HCT116 (cell line): ENCODE measurements at regions not wholly inside any gene's neighbourhood (a gene's known extent, or its start where the extent isn't known, plus 50 kb on each side); places are given as distances from the start of the nearest gene placed in this dataset.

Source experiments
- CBX3 ChIP-seq: IDR thresholded peaks from 2 replicates; pipeline ENCODE4 v1.6.1; 2012; ENCODE audit warnings: low read depth
- EGR1 ChIP-seq: IDR thresholded peaks from 2 replicates; pipeline ENCODE4 v1.6.1; 2012; ENCODE audit warnings: low read depth
- EZH2 ChIP-seq: fragments of 200-600 bp; sonication (generic); IDR thresholded peaks from 2 replicates; pipeline ENCODE4 v1.6.1; 2017; ENCODE audit warnings: antibody characterized with exemption, mixed run types
- EZH2phosphoT487 ChIP-seq: fragments of 200-600 bp; IDR thresholded peaks from 2 replicates; pipeline ENCODE4 v1.6.1; 2018; ENCODE audit warnings: antibody characterized with exemption, borderline replicate concordance
- JUND ChIP-seq: IDR thresholded peaks from 2 replicates; pipeline ENCODE4 v1.6.1; 2012
- POLR2A ChIP-seq: IDR thresholded peaks from 2 replicates; pipeline ENCODE4 v1.7.0; 2011; ENCODE audit warnings: borderline replicate concordance; ENCODE audit not compliant: insufficient read depth, insufficient read length; ENCODE audit errors: extremely low read depth
- POLR2AphosphoS5 ChIP-seq: IDR thresholded peaks from 2 replicates; pipeline ENCODE4 v1.6.1; 2011; ENCODE audit warnings: mild to moderate bottlenecking, low read depth, low read length, moderate library complexity
- RAD21 ChIP-seq: IDR thresholded peaks from 2 replicates; pipeline ENCODE4 v1.6.1; 2012; ENCODE audit warnings: low read depth, mild to moderate bottlenecking
- ZNF274 ChIP-seq: fragments of 200-500 bp; sonication (Bioruptor generic); IDR thresholded peaks from 2 replicates; pipeline ENCODE4 v1.6.1; 2014; ENCODE audit warnings: mild to moderate bottlenecking, low read depth, low read length, inconsistent platforms
- TF ChIP-seq, protein P1 (sequence below), 3 experiments: fragments of 200-600 bp in 1 of 3; sonication (generic) in 1 of 3; IDR thresholded peaks in 2 of 3; conservative IDR thresholded peaks in 1 of 3; 2 replicates each; pipeline ENCODE4 v1.5.1; 2012 to 2017; ENCODE audit warnings: low read depth in 2 of 3, low read length in 2 of 3, antibody characterized with exemption in 1 of 3, borderline replicate concordance in 1 of 3, control low read depth in 1 of 3, mild to moderate bottlenecking in 1 of 3, mixed read lengths in 1 of 3, mixed run types in 1 of 3, moderate library complexity in 1 of 3; ENCODE audit not compliant: insufficient read depth in 1 of 3
- TF ChIP-seq, protein P2 (sequence below): IDR thresholded peaks from 2 replicates; pipeline ENCODE4 v1.6.1; 2012
- TF ChIP-seq, protein P3 (sequence below): IDR thresholded peaks from 2 replicates; pipeline ENCODE4 v1.6.1; 2012; ENCODE audit warnings: low read depth
- TF ChIP-seq, protein P4 (sequence below): IDR thresholded peaks from 2 replicates; pipeline ENCODE4 v1.6.1; 2011; ENCODE audit warnings: mild to moderate bottlenecking, low read length, moderate library complexity; ENCODE audit not compliant: insufficient replicate concordance; ENCODE audit errors: extremely low read depth
- TF ChIP-seq, protein P5 (sequence below): IDR thresholded peaks from 2 replicates; pipeline ENCODE4 v1.6.1; 2012

DNA sequence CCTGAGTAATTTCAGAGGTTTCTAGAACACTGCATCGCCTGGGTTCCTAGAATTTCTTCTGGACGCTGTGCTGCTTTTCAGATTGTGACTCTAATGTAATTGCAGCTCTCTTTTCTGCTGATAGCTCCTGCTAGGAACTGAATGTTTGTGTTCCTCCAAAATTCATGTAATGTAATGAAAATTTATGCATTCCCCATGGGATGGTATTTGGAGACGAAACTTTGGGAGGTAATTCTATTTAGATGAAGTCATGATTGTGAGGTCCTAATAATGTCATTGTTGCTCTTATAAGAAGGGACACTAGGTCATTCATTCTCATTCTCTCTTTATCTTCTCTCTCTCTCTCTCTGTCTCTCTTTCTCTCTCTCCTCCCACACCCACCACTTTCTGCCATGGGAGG is 223.9 kb upstream of the DOK6 start:
- TF ChIP-seq, protein P1, sequence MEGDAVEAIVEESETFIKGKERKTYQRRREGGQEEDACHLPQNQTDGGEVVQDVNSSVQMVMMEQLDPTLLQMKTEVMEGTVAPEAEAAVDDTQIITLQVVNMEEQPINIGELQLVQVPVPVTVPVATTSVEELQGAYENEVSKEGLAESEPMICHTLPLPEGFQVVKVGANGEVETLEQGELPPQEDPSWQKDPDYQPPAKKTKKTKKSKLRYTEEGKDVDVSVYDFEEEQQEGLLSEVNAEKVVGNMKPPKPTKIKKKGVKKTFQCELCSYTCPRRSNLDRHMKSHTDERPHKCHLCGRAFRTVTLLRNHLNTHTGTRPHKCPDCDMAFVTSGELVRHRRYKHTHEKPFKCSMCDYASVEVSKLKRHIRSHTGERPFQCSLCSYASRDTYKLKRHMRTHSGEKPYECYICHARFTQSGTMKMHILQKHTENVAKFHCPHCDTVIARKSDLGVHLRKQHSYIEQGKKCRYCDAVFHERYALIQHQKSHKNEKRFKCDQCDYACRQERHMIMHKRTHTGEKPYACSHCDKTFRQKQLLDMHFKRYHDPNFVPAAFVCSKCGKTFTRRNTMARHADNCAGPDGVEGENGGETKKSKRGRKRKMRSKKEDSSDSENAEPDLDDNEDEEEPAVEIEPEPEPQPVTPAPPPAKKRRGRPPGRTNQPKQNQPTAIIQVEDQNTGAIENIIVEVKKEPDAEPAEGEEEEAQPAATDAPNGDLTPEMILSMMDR (IDR thresholded peaks at IDR 0.05 in 2 of 3, conservative IDR thresholded peaks at IDR 0.05 in 1 of 3; ENCODE audit: borderline replicate concordance in 1 of 3, insufficient read depth in 1 of 3, low read depth in 2 of 3, low read length in 2 of 3), result no peak
- TF ChIP-seq, protein P2, sequence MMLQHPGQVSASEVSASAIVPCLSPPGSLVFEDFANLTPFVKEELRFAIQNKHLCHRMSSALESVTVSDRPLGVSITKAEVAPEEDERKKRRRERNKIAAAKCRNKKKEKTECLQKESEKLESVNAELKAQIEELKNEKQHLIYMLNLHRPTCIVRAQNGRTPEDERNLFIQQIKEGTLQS, result no peak
- TF ChIP-seq RAD21 (no peak), EZH2 (no peak), POLR2AphosphoS5 (no peak), POLR2A (no peak), CBX3 (no peak), JUND (no peak), EZH2phosphoT487 (no peak), EGR1 (no peak), ZNF274 (no peak)
- TF ChIP-seq, protein P3, sequence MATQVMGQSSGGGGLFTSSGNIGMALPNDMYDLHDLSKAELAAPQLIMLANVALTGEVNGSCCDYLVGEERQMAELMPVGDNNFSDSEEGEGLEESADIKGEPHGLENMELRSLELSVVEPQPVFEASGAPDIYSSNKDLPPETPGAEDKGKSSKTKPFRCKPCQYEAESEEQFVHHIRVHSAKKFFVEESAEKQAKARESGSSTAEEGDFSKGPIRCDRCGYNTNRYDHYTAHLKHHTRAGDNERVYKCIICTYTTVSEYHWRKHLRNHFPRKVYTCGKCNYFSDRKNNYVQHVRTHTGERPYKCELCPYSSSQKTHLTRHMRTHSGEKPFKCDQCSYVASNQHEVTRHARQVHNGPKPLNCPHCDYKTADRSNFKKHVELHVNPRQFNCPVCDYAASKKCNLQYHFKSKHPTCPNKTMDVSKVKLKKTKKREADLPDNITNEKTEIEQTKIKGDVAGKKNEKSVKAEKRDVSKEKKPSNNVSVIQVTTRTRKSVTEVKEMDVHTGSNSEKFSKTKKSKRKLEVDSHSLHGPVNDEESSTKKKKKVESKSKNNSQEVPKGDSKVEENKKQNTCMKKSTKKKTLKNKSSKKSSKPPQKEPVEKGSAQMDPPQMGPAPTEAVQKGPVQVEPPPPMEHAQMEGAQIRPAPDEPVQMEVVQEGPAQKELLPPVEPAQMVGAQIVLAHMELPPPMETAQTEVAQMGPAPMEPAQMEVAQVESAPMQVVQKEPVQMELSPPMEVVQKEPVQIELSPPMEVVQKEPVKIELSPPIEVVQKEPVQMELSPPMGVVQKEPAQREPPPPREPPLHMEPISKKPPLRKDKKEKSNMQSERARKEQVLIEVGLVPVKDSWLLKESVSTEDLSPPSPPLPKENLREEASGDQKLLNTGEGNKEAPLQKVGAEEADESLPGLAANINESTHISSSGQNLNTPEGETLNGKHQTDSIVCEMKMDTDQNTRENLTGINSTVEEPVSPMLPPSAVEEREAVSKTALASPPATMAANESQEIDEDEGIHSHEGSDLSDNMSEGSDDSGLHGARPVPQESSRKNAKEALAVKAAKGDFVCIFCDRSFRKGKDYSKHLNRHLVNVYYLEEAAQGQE, result no peak
- TF ChIP-seq, protein P4, sequence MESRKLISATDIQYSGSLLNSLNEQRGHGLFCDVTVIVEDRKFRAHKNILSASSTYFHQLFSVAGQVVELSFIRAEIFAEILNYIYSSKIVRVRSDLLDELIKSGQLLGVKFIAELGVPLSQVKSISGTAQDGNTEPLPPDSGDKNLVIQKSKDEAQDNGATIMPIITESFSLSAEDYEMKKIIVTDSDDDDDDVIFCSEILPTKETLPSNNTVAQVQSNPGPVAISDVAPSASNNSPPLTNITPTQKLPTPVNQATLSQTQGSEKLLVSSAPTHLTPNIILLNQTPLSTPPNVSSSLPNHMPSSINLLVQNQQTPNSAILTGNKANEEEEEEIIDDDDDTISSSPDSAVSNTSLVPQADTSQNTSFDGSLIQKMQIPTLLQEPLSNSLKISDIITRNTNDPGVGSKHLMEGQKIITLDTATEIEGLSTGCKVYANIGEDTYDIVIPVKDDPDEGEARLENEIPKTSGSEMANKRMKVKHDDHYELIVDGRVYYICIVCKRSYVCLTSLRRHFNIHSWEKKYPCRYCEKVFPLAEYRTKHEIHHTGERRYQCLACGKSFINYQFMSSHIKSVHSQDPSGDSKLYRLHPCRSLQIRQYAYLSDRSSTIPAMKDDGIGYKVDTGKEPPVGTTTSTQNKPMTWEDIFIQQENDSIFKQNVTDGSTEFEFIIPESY, result no peak
- TF ChIP-seq, protein P5, sequence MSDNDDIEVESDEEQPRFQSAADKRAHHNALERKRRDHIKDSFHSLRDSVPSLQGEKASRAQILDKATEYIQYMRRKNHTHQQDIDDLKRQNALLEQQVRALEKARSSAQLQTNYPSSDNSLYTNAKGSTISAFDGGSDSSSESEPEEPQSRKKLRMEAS, result no peak
